IPS-15b (cell line): ENCODE measurements at regions not wholly inside any gene's neighbourhood (a gene's known extent, or its start where the extent isn't known, plus 50 kb on each side); places are given as distances from the start of the nearest gene placed in this dataset.

Source experiments
- H3K27me3 ChIP-seq: one replicate; pipeline ENCODE4 v1.6.1; 2013; ENCODE audit warnings: low read length; ENCODE audit not compliant: control insufficient read depth, insufficient read depth
- H3K36me3 ChIP-seq: one replicate; pipeline ENCODE4 v1.6.1; 2013; ENCODE audit warnings: low read length; ENCODE audit not compliant: control insufficient read depth, insufficient read depth
- H3K4me1 ChIP-seq: one replicate; pipeline ENCODE4 v1.6.1; 2013; ENCODE audit warnings: mild to moderate bottlenecking, low read length; ENCODE audit not compliant: control insufficient read depth, insufficient read depth
- H3K4me3 ChIP-seq: one replicate; pipeline ENCODE4 v1.5.1; 2013; ENCODE audit warnings: low read depth, low read length
- H3K9ac ChIP-seq: one replicate; pipeline ENCODE4 v1.6.1; 2013; ENCODE audit warnings: low read depth, mild to moderate bottlenecking, low read length
- H3K9me3 ChIP-seq: one replicate; pipeline ENCODE4 v1.6.1; 2013; ENCODE audit warnings: mild to moderate bottlenecking, low read length; ENCODE audit not compliant: control insufficient read depth, insufficient read depth

GRCh38 chr7:11221984-11222383 lies 248.3 kb downstream of the PHF14 start:
- Histone ChIP-seq H3K9ac (no peak overlapping the region), H3K4me1 (no peaks in the 10 kb centered on the region), H3K27me3 (no peaks in the 10 kb centered on the region), H3K4me3 (no peak overlapping the region), H3K9me3 (no peaks in the 10 kb centered on the region), H3K36me3 (no peaks in the 10 kb centered on the region)

DNA sequence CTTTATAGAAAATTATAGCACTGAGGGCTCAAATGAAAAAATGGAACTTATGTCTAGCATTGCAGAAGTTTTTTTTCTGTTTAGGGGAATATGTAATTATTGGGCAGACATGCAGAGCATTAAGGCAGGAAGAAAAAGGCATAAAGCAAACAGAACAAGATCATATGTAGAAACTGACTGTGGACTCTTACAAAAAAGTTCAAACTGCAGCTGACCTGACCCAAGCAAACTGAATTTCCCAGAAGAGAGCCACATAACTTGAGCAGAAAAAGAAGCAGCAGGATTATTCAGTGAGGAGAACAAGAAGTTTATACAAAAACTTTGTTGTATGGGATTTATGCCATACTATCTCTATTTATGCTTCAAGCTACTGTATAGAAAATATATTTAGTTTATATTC lies 250.9 kb downstream of the PHF14 start:
- Histone ChIP-seq H3K4me3 (no peak overlapping the region), H3K4me1 (no peaks in the 10 kb centered on the region), H3K36me3 (no peaks in the 10 kb centered on the region), H3K9me3 (no peaks in the 10 kb centered on the region), H3K9ac (no peak overlapping the region), H3K27me3 (no peaks in the 10 kb centered on the region)

GRCh38 chr7:11228515-11228914 lies 254.8 kb downstream of the PHF14 start:
- H3K27me3 ChIP-seq = no peaks in the 10 kb centered on the region
- no peak overlapping the region for H3K4me3 ChIP-seq
- no peaks in the 10 kb centered on the region for H3K9me3 ChIP-seq
- no peaks in the 10 kb centered on the region for H3K36me3 ChIP-seq
- no peaks in the 10 kb centered on the region for H3K4me1 ChIP-seq
- H3K9ac ChIP-seq = no peak overlapping the region

DNA sequence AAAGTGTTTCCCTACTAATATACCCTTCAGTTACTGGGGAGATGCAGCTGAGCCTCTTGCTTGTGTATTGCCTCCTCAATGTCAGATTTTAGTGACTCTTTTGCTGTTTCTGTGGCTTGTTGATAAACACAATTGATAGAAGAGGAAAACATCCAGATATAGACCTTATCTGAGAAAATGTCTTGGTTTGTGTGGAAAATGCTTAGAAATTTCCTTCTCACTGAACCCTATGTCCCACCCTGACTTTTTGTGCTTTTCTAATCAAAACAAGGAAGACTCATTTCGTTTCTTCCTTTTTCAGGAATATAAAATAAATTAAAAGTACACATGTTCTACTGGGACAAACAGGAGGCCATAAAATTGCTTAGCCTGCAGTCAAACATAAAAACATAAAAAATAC lies 257.5 kb downstream of the PHF14 start:
- H3K4me3 ChIP-seq = no peak overlapping the region
- H3K27me3 ChIP-seq = no peaks in the 10 kb centered on the region
- peaks cover 11% of the 10 kb centered on the region for H3K4me1 ChIP-seq
- no peaks in the 10 kb centered on the region for H3K36me3 ChIP-seq
- H3K9me3 ChIP-seq = no peaks in the 10 kb centered on the region
- no peak overlapping the region for H3K9ac ChIP-seq

DNA sequence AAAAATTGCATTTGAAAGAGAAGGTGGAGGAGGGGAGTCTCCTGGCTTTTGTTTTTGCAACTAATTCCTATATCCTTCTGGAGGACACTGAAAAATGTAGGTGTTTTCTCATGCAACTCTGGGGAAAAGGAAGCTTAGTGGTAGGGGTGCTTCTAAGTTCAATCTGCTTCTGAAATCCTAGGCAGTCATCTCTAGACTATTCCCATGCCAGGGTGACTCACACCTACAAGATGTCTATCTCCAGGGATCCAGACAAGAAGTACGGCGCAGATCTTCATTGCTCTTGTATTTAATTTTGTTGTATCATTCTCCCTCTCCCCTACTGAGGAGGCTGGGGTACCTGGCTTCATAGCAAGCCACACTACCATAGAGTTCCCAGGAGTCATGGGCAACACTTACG lies 258.8 kb downstream of the PHF14 start:
- H3K9ac ChIP-seq = no peak overlapping the region
- peaks cover 16% of the 10 kb centered on the region for H3K4me1 ChIP-seq
- H3K4me3 ChIP-seq = no peak overlapping the region
- H3K27me3 ChIP-seq = no peaks in the 10 kb centered on the region
- H3K9me3 ChIP-seq = no peaks in the 10 kb centered on the region
- H3K36me3 ChIP-seq = no peaks in the 10 kb centered on the region

DNA sequence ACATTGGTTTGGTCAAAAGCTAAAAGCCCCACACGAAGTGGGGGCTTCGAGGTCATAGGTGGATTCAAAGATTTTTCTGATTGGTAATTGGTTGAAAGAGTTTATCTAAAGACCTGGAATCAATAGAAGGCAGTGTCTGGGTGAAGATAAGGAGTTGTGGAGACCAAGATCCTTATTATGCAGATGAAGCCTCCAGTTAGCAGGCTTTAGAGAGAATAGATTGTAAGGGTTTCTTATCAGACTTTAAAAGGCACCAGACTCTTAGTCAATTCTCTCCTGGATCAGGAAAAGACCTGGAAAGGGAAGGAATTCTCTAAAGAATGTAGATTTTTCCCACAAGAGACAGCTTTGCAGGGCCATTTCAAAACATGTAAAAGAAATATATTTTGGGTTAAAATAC lies 260.2 kb downstream of the PHF14 start:
- Histone ChIP-seq H3K36me3 (no peaks in the 10 kb centered on the region), H3K9ac (no peak overlapping the region), H3K9me3 (no peaks in the 10 kb centered on the region)

GRCh38 chr7:11235491-11235890 lies 261.8 kb downstream of the PHF14 start:
- no peaks in the 10 kb centered on the region for H3K27me3 ChIP-seq
- H3K36me3 ChIP-seq = no peaks in the 10 kb centered on the region
- H3K9me3 ChIP-seq = no peaks in the 10 kb centered on the region
- H3K4me3 ChIP-seq = no peak overlapping the region
- H3K4me1 ChIP-seq = peaks cover 16% of the 10 kb centered on the region
- no peak overlapping the region for H3K9ac ChIP-seq

More for the DNA sequence above, 260.2 kb downstream of the PHF14 start:
- Histone ChIP-seq H3K4me1 (peaks cover 16% of the 10 kb centered on the region), H3K27me3 (no peaks in the 10 kb centered on the region), H3K4me3 (no peak overlapping the region)

GRCh38 chr7:11236680-11237079 lies 263.0 kb downstream of the PHF14 start:
- Histone ChIP-seq H3K36me3 (no peaks in the 10 kb centered on the region), H3K4me3 (no peak overlapping the region), H3K9ac (no peak overlapping the region), H3K4me1 (peaks cover 16% of the 10 kb centered on the region), H3K27me3 (no peaks in the 10 kb centered on the region), H3K9me3 (no peaks in the 10 kb centered on the region)

GRCh38 chr7:11237742-11238141 lies 264.1 kb downstream of the PHF14 start:
- Histone ChIP-seq H3K4me3 (peak overlapping the region; percentile 2), H3K9me3 (no peaks in the 10 kb centered on the region), H3K9ac (no peak overlapping the region), H3K27me3 (no peaks in the 10 kb centered on the region), H3K36me3 (no peaks in the 10 kb centered on the region), H3K4me1 (peaks cover 16% of the 10 kb centered on the region)

- no peaks in the 10 kb centered on the region for H3K36me3 ChIP-seq
- no peak overlapping the region for H3K4me3 ChIP-seq
- H3K4me1 ChIP-seq = peaks cover 15% of the 10 kb centered on the region
- H3K27me3 ChIP-seq = no peaks in the 10 kb centered on the region
- H3K9ac ChIP-seq = no peak overlapping the region
- no peaks in the 10 kb centered on the region for H3K9me3 ChIP-seq
Observed at GRCh38 chr7:11239316-11239715, 265.6 kb downstream of the PHF14 start.

DNA sequence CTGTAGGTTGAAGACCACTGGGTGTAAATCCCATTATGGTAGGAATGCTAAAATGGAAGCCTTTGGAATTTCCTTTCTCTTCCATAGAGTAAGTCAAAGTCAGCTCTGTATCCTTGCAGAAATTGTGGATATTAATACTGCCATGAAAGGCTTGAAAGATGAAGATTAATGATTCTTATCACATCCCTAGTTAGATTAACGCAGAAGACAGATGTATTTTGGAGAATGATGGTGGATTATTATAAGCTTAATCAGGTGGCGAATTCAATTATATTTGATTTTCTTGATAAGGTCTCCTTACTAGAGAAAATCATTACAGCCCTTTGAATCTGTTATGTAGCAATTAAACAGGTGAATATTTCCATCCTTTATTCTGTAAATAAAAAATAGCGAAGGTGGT lies 270.1 kb downstream of the PHF14 start:
- Histone ChIP-seq H3K9ac (no peak overlapping the region), H3K36me3 (no peaks in the 10 kb centered on the region), H3K4me1 (no peaks in the 10 kb centered on the region), H3K9me3 (no peaks in the 10 kb centered on the region), H3K4me3 (no peak overlapping the region), H3K27me3 (no peaks in the 10 kb centered on the region)

DNA sequence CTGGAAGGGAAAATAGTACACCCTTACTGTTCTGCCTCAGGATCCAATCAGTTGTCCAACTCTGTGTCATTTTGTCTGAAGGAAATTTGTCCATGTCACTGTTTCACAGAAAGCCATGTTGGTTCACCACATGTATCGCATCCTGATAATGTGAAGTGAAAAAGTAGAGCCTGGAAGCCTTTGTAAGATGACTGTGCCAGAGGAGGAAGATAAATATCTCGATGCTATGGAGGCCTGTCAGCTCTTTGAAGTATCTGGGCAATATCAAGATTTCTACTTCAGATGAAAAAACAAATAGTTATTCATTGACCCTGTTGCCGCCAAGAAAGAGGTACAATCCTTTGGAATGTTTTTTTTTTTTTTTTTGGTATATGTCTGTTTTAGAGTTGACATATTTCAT lies 270.5 kb downstream of the PHF14 start:
- Histone ChIP-seq H3K4me3 (no peak overlapping the region), H3K9me3 (no peaks in the 10 kb centered on the region), H3K9ac (no peak overlapping the region), H3K27me3 (no peaks in the 10 kb centered on the region), H3K4me1 (no peaks in the 10 kb centered on the region), H3K36me3 (no peaks in the 10 kb centered on the region)

GRCh38 chr7:11247545-11247944 lies 273.9 kb downstream of the PHF14 start:
- H3K4me1 ChIP-seq = no peaks in the 10 kb centered on the region
- no peak overlapping the region for H3K9ac ChIP-seq
- H3K36me3 ChIP-seq = no peaks in the 10 kb centered on the region
- H3K4me3 ChIP-seq = no peak overlapping the region
- H3K9me3 ChIP-seq = no peaks in the 10 kb centered on the region
- H3K27me3 ChIP-seq = no peaks in the 10 kb centered on the region
